HEK293T (cell line): ENCODE measurements at regions not wholly inside any gene's neighbourhood (a gene's known extent, or its start where the extent isn't known, plus 50 kb on each side); places are given as distances from the start of the nearest gene placed in this dataset.

ENCODE experiments used
- CTCF ChIA-PET: fragments of 350-600 bp; formaldehyde crosslinking; extraction: SDS; loops from one replicate; lab custom pipeline; 2021; ENCODE audit warnings: antibody characterized with exemption, inconsistent platforms; lab: Yijun Ruan, JAX
- POLR2A ChIA-PET: fragments of 350-600 bp; formaldehyde crosslinking; extraction: SDS; loops from one replicate; lab custom pipeline; 2020; ENCODE audit warnings: antibody characterized with exemption, inconsistent platforms; lab: Yijun Ruan, JAX
- DNase-seq: peaks from one replicate; pipeline ENCODE4 v3.0.0; 2012; ENCODE audit warnings: mixed read lengths; ENCODE audit errors: extremely low spot score
- ARNT ChIP-seq: fragments of 450-650 bp; IDR thresholded peaks from 2 replicates; pipeline ENCODE4 v1.6.1; 2017; ENCODE audit warnings: mild to moderate bottlenecking
- BHLHE40 ChIP-seq: fragments of 450-650 bp; IDR thresholded peaks from 2 replicates; pipeline ENCODE4 v1.6.1; 2016; ENCODE audit warnings: mild to moderate bottlenecking, moderate library complexity, borderline replicate concordance
- CTBP1 ChIP-seq: fragments of 450-650 bp; IDR thresholded peaks from 2 replicates; pipeline ENCODE4 v1.6.1; 2016; ENCODE audit warnings: borderline replicate concordance
- ELF4 ChIP-seq: fragments of 450-650 bp; IDR thresholded peaks from 2 replicates; pipeline ENCODE4 v1.6.1; 2017; ENCODE audit warnings: antibody characterized with exemption
- FOXA1 ChIP-seq: fragments of 450-650 bp; IDR thresholded peaks from 2 replicates; pipeline ENCODE4 v1.6.1; 2016; ENCODE audit warnings: mild to moderate bottlenecking
- FOXK2 ChIP-seq: fragments of 450-650 bp; IDR thresholded peaks from 2 replicates; pipeline ENCODE4 v1.6.1; 2016; ENCODE audit warnings: mild to moderate bottlenecking
- FOXM1 ChIP-seq: fragments of 450-650 bp; IDR thresholded peaks from 2 replicates; pipeline ENCODE4 v1.6.1; 2017; ENCODE audit warnings: mild to moderate bottlenecking, borderline replicate concordance
- HDGF ChIP-seq: fragments of 450-650 bp; IDR thresholded peaks from 2 replicates; pipeline ENCODE4 v1.6.1; 2017; ENCODE audit warnings: antibody characterized with exemption, borderline replicate concordance
- L3MBTL2 ChIP-seq: fragments of 450-650 bp; conservative IDR thresholded peaks from 2 replicates; pipeline ENCODE4 v1.6.1; 2016; ENCODE audit warnings: mild to moderate bottlenecking
- LEF1 ChIP-seq: fragments of 450-650 bp; IDR thresholded peaks from 2 replicates; pipeline ENCODE4 v1.6.1; 2017; ENCODE audit warnings: mild to moderate bottlenecking, borderline replicate concordance
- NFRKB ChIP-seq: fragments of 450-650 bp; IDR thresholded peaks from 2 replicates; pipeline ENCODE4 v1.6.1; 2016; ENCODE audit warnings: mild to moderate bottlenecking, moderate library complexity
- SP1 ChIP-seq: fragments of 450-650 bp; IDR thresholded peaks from 2 replicates; pipeline ENCODE4 v1.6.1; 2017
- SUZ12 ChIP-seq: fragments of 450-650 bp; IDR thresholded peaks from 2 replicates; pipeline ENCODE4 v1.6.1; 2016; ENCODE audit warnings: mild to moderate bottlenecking
- TARDBP ChIP-seq: fragments of 450-650 bp; IDR thresholded peaks from 2 replicates; pipeline ENCODE4 v1.6.1; 2016
- ZNF384 ChIP-seq: fragments of 450-650 bp; IDR thresholded peaks from 2 replicates; pipeline ENCODE4 v1.6.1; 2016
- TF ChIP-seq, protein P1 (sequence below): fragments of 450-650 bp; IDR thresholded peaks from 2 replicates; pipeline ENCODE4 v1.6.1; 2016

DNA sequence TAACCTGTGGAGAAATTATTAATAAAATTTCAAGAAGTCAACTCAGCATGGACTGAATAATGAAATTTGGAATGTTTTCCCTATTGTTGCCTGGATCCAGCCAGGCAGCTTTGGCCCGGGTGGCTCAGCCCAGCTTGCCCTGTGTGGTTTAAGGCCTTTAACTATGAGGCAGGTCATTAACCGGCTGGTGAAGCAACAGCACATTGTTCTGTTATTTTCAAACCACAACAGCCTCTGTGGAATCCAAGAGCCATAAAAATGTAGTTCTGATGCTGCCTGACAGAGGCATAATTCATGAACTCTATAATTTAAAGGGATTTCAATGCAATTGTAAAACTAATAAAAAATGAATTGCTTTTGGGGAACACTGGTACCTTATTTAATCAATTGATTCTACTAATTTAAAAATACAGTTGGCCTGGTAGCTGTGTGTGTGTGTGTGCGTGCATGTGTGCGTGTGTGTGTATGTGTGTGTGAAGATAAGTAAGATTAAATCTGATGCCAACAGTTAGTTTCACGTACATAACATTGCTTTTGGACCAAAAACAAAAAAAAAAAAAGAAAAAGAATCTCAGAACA, 117.7 kb downstream of the RPS12 start:
- POLR2A ChIA-PET, result no interaction called here
- DNase-seq, result no peak
- TF ChIP-seq, protein P1, sequence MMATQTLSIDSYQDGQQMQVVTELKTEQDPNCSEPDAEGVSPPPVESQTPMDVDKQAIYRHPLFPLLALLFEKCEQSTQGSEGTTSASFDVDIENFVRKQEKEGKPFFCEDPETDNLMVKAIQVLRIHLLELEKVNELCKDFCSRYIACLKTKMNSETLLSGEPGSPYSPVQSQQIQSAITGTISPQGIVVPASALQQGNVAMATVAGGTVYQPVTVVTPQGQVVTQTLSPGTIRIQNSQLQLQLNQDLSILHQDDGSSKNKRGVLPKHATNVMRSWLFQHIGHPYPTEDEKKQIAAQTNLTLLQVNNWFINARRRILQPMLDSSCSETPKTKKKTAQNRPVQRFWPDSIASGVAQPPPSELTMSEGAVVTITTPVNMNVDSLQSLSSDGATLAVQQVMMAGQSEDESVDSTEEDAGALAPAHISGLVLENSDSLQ, result peak; percentile 31
- no peak for TF ChIP-seq NFRKB
- CTCF ChIA-PET, result no interaction called here

DNA sequence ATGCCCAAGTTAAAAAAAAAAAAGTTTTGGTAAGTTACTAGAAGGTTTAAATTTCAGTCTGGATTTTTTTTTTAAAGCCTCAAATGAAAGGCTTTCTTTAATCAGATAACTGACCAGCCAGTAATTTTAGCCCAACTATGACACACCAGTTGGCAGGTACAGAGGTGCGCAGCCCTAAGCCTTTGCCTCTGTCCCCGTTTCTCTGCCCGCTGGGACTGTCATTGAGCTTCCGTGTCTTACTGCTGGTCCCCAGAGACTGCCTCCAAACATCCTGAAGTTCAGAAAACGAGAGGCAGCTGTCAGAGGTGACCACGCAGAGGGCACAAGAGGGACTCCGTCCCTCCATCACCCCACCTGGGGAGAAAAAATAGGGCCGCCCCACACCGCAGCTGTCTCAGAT, 118.2 kb downstream of the RPS12 start:
- no peak for DNase-seq
- ChIA-PET CTCF (no interaction called here), POLR2A (no interaction called here)
- no peak for TF ChIP-seq SUZ12

DNA sequence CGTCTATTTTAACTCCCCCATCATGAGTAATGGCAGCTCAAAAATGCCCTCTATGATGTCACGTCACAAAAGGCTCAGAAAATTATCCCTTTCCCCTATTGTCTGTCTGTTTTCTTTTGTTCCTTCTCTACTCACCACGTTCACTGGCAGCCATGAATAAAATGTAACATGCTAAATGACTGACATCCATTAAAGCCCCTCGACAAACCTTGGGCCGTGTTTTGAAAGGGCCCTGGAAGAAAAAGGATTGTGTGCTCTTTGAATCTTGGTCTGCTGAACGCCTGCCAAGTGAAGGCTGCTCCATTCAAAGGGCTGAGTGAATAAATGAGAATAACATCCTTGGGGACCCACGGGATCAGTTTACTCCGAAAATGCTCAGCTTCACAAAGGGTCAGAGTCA, 118.7 kb downstream of the RPS12 start:
- DNase-seq, result no peak
- TF ChIP-seq, protein P1, result no peak
- TF ChIP-seq BHLHE40, result no peak
- POLR2A ChIA-PET, result no interaction called here
- CTCF ChIA-PET, result no interaction called here

DNA sequence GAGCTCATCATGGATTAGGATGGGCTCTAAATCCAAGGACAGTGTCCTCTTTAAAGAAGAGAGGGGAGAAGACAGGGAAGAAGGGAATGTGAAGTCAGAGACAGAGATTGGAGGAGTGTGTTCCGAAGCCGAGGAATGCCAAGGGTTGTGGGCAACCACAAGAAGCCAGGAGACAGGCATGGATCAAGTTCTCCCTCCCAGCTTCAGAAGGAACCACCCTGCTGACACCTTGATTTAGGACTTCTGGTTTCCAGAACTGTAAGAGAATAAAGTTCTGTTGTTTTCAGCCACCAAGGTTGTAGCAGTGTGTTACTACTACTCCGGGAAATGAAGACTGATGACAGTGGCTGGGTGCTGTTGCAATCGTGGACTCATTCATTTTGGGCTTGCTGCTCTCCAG, 120.1 kb downstream of the RPS12 start:
- DNase-seq, result no peak
- ChIA-PET POLR2A (no interaction called here), CTCF (interaction anchor here (0.6 to 1.6 kb wide), 3 partner anchors 11 to 688 kb away, joined by 3 read pairs; no protein-coding TSS in a partner anchor)
- TF ChIP-seq TARDBP (no peak), SP1 (no peak), FOXK2 (no peak), NFRKB (no peak), ELF4 (no peak), FOXA1 (no peak), LEF1 (no peak), ZNF384 (no peak), FOXM1 (no peak), BHLHE40 (no peak), SUZ12 (no peak), L3MBTL2 (no peak)
- TF ChIP-seq, protein P1, result no peak

DNA sequence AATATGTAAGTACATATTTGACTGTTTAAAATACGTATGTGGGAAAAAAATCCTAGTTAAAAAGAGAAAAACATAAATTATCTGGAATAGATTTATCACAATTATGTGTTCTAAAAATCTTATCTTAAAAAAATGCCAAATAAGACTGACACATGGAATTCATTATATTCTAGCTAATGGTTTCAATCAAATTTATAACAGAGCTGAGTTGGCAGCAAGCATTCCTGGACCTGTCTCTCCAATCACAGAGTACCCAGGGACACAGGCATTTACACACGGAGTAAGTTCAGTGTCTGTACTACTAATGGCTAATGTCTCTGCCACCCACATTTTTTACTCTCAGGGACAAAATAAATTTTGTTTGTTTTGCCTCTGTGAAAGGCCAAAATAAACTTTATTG, 122.3 kb downstream of the RPS12 start:
- no peak for TF ChIP-seq L3MBTL2
- no peak for TF ChIP-seq HDGF
- TF ChIP-seq, protein P1, result no peak
- no peak for TF ChIP-seq BHLHE40
- TF ChIP-seq FOXM1, result no peak
- TF ChIP-seq FOXA1, result no peak
- no peak for TF ChIP-seq ZNF384
- no peak for TF ChIP-seq FOXK2
- TF ChIP-seq CTBP1, result no peak
- TF ChIP-seq NFRKB, result no peak
- TF ChIP-seq ARNT, result no peak
- no peak for TF ChIP-seq SP1
- TF ChIP-seq SUZ12, result no peak
- no peak for TF ChIP-seq LEF1
- TF ChIP-seq TARDBP, result no peak
- TF ChIP-seq ELF4, result no peak
- ChIA-PET CTCF (interaction anchor here (0.6 to 1.5 kb wide), 2 partner anchors 26 to 1850 kb away, joined by 3 to 6 read pairs; no protein-coding TSS in a partner anchor), POLR2A (no interaction called here)
- DNase-seq, result no peak

DNA sequence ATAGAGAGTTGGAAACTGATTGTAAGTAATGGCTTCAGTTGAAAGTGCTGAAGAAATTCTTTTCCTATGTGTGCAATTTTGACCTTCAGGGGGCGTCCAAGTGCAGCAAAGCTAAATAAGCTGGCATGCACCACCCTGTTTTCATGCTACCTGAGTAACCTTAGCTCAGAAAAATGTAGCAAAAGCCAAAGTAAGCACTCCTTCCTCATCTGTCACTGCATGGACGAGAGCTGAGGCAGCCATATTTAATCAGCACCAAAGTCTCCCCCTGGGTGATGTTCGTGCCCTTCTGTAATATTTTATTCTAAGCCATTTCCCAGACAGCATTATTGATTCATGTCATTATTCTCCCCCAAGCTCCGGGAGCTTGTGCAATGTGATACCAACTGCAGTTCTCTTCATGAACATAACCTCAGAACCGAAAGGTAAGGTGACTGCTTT, 123.1 kb downstream of the RPS12 start:
- ChIA-PET CTCF (interaction anchor here (0.6 to 1.5 kb wide), 5 partner anchors 12 to 615 kb away, joined by 3 to 6 read pairs (median 3); no protein-coding TSS in a partner anchor), POLR2A (interaction anchor here (0.7 kb wide), 1 partner anchor 118 kb away, joined by 3 read pairs; no protein-coding TSS in a partner anchor)
- TF ChIP-seq SP1 (no peak), CTBP1 (no peak), ARNT (0 out of 2 replicates have a peak, but pooled peaks have one; percentile 66), HDGF (no peak), ZNF384 (no peak), FOXA1 (no peak)
- TF ChIP-seq, protein P1, result peak; percentile 43
- peak; percentile 68 for DNase-seq
